ENCODE measurements at regions not wholly inside any gene's neighbourhood (a gene's known extent, or its start where the extent isn't known, plus 50 kb on each side); places are given as distances from the start of the nearest gene placed in this dataset.

GRCh38 chr6:14361297-14361696 is 243.7 kb downstream of the CD83 start:
- TF ChIP-seq, protein P1, sequence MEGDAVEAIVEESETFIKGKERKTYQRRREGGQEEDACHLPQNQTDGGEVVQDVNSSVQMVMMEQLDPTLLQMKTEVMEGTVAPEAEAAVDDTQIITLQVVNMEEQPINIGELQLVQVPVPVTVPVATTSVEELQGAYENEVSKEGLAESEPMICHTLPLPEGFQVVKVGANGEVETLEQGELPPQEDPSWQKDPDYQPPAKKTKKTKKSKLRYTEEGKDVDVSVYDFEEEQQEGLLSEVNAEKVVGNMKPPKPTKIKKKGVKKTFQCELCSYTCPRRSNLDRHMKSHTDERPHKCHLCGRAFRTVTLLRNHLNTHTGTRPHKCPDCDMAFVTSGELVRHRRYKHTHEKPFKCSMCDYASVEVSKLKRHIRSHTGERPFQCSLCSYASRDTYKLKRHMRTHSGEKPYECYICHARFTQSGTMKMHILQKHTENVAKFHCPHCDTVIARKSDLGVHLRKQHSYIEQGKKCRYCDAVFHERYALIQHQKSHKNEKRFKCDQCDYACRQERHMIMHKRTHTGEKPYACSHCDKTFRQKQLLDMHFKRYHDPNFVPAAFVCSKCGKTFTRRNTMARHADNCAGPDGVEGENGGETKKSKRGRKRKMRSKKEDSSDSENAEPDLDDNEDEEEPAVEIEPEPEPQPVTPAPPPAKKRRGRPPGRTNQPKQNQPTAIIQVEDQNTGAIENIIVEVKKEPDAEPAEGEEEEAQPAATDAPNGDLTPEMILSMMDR (IDR thresholded peaks at IDR 0.05; ENCODE audit: insufficient read depth, low read depth, low read length) = no peak
- TF ChIP-seq EZH2 (IDR thresholded peaks at IDR 0.05; ENCODE audit: insufficient read depth, low read length) = no peak
